ENCODE measurements at regions not wholly inside any gene's neighbourhood (a gene's known extent, or its start where the extent isn't known, plus 50 kb on each side); places are given as distances from the start of the nearest gene placed in this dataset.

GRCh38 chr21:16116069-16116468 is 386.3 kb downstream of the USP25 start:
- TF ChIP-seq CTCF (IDR thresholded peaks at IDR 0.05) (no peak), POLR2A (IDR thresholded peaks at IDR 0.05) (no peak)
